Islet precursor cell (in vitro differentiated cells): ENCODE measurements at regions not wholly inside any gene's neighbourhood (a gene's known extent, or its start where the extent isn't known, plus 50 kb on each side); places are given as distances from the start of the nearest gene placed in this dataset.

Experiments used
- DNase-seq: peaks from one replicate; pipeline ENCODE4 v3.0.0-alpha.2; 2018

DNA sequence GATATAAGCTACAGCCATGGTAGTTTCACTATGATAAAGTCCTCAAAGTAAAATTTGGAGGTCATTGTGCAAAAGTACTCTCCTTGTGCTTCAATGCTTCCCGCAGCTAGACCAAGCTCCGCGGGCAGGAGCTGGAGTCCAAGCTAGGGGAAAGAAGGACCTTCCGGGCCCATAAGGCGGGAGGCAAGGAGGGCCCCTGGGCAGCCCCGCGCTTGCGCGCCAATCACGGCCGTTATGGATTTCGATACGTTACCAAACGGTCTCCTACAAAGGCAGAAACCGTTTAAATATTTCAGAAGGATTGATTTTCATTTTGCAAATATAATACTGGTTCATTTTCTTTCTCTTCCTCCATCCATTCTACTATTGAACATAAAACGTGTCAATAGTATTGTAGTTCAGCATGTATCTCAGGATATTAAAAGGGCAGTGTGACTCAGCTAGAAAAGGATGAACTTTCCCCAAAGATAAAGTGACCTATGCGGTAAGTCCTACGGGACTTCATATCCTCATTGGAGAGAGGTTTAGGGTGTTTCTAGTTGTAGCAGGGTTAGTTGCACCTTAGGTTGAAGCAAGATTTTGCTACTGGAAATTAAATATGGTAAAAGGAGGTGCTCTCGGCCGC is 128.0 kb downstream of the KIF20B start:
- no peak for DNase-seq

DNA sequence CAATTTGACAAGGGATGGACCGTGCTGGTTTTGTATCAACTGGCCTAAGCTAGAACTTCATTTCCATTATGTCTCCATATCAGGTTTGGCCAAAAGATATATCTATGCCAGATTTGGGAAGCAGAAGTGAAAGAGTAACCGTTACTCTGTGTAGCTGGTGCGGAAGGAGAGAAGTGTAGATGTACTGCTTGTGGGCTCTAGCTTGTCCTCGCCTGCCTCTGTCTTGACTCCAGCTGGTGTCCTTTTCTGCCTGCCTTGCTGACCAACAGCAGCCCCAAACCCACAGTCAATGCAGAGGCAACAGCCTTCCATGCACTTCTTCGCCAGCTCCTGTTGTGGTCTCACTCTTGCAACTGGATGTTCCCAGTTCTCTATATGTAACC is 128.5 kb downstream of the KIF20B start:
- no peak for DNase-seq

DNA sequence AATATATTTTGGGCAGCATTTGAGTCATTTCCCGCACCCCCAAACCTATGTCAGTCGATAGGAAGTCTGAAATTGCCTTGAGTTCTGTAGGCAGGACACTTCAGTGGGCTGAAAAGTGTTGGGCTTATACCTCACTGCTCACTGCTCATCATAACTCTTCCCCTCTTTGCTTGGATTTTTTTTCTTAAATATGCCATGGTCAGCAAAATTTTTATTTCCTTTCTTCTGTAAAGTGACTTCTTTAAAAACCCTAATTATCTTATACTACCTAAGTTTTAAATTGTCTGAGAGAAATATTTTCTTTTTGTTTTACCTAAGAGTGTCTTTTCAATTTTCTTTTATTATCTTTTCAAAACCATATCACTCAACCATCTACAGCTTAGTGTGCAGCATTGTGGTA is 129.2 kb downstream of the KIF20B start:
- no peak for DNase-seq

DNA sequence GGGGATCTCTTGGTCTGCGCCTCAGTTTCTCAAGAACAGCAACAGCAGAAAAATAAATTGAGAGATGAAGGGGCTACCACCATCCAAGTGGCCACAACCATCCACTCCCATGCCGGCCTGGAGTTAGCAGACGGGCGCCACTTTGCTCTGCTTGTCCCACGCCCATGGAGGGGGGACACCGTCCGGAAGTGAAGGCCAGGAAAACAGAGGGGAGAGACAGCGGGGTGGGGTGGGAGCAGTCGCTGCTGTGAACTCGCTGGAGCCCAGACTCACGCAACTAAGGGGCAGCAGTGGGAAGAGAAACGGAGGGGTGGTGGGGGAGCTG is 135.4 kb downstream of the KIF20B start:
- DNase-seq: no peak

DNA sequence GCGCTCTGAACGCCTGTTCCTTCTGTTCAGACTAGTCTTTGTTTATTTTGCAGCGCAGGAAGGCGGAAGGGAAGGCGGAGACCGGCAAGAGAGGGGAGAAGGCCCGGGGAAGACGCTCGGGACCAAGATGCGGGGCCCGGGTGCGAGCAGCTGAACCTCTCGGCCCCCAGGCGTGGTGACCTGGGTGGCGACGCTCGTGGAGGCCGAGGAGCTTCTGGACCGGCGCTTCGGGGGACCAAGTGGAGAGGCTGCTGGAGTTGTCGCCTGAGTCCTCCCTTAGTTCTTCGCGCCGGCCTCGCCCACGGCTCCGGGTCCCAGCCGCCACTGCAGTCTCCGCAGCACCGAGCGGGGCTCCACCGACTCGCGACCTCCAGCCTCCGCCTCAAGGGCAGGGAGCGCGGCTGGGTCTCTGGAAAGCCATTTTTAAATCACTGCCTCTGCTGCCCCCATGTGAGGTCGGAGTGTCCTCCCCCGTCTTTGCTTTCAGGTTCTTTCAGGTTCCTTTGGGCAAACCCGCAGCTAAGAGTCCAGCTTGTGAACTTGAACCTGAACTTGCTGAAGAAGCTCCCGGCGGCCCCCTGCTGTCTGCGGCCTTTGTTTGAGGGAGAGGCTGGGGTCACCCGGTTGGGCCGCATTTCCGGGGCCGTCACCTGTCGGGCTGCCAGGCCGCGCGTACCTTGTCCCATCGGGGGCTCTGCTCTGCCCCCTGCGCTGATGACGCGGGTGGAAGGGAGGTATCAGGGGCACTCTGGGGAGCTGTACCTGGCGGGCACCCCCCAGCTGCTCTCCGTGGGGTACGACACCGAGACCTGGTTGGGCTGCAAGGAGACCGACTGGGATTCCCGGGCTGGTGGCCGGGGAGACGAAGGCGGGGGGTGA is 136.0 kb downstream of the KIF20B start:
- no peak for DNase-seq

DNA sequence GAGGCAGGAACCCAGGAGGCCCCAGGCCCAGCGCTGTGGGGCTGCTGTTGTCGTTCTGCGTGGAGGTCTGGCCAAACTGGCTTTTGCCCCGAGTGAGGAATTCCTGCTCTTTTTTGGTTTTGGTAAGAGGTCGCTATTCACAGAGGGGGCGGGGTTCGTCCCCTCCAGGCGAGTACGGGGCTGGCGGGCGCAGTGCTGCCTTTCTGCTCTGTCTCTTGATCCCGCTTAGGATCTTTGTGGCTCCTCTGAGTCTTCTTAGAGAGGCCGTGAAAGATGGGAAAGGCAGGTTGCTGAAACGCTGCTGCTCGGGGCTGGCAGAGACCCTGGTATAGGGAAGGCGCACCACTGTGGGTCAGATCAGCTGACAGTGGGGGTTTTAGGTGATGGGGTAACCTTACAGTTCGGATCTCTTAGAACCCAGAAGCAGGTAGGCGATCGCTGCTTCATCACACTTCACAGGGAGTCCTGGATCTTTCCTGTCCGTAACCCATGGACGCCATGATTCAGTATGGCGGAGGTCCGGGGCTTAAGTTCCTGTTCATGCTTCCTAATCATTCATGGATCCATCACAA is 136.7 kb downstream of the KIF20B start:
- DNase-seq: no peak

DNA sequence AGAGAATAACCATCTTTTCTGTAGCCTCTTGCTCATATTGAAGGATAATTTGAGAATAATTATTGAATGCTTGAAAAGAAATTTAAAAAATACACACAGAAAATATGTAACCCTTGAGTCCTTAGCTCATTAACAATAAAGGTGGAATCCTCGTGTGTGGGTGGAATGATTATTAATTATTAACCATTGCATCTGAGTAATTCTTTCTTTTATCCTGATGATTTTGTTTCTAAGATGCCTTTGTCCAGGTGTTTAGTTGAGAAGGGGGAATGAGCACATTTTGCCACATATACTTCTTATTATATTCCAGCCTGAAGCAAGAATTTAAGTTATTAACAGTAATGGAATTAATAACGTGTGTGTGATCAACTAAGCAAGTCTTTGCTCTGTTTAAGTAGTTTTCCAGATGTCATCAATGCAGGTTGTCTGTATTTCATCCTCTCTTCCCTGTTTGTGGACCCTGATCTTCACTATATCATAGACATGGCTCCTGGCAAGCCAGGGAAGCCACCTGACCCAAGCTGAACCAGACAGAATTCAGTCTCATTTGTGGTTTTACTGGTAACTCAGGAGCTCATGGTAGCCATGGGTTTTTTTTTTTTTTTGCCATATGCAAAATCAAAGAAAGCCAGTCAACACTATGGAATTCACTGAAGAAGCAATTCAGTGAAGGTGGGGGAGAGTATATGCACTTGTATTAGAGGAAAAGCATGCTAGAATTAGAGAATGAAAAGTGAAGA is 144.3 kb downstream of the KIF20B start:
- DNase-seq: no peak

DNA sequence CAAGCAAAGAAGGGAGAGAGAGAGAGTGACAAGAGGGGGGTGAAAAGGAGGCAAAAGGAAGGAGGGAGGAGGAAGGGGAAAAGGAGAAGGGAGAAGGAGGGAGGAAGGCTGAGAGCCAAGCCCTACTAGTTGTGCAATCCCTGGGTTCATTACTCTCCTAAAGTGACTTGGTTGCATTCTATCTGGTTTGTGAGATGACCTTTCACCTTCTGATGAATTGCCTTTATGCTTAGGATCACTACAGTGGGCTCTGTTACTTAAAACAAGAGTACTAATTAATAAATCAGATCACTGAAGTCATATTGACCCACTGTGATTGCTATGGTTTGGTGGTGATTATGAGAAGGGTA is 144.9 kb downstream of the KIF20B start:
- DNase-seq: no peak

DNA sequence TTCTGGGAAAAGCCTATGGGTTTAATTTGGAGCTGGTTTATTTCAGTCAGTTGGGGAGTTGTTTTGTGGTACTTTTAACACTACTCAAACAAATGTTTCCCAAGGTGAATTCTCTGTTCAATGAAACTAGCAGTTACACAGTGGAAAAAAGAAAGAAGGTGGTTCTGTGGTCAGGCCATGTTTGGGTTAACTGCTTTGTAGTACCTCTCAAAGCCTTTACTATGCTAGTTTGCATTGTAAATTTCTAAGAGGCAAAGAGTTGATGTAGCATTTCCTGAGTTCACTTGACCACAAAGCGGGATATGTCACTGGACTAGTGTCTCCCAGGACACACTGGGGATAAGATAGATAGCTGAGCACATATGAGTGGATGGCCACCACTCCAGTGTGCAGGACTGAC is 145.4 kb downstream of the KIF20B start:
- DNase-seq: no peak

DNA sequence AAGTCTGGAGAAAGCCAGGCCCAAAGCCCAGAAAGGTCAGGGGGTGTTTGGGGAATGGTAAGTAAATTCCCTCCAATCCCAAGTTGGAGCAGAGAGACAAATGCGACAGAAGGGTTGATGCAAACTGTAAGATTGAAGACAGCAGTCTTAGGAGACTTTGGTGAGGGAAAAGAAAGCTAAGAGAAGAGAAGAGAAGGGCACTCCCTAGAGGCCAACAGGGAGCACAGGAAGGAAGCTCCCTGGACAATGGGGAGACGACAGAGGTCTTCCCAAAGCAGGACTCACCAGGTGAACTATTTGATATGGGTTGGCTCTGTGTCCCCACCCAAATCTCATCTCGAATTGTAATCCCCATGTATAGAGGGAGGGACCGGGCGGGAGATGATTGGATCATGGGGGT is 151.5 kb downstream of the KIF20B start:
- DNase-seq: no peak

DNA sequence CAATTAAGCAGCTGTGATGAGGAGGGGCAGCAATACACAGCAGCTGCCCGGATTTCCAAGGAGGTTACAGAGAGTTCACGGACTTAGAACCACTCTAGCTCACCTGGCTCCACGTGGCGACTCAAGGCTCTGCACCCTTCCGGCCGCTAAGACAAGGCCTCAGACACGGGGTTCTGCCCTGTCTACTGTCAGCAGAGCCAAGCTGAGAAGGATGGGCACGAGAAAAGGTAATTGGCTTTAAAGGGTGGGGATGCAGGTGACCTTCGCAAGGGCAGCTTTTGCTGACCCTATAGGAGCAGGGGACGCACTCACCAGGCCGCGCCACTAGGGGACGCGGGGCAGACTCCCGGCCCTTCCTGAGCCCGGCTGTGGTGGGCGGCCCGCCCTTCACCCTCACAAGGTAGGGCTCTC is 152.4 kb downstream of the KIF20B start:
- DNase-seq: peak; percentile 70

DNA sequence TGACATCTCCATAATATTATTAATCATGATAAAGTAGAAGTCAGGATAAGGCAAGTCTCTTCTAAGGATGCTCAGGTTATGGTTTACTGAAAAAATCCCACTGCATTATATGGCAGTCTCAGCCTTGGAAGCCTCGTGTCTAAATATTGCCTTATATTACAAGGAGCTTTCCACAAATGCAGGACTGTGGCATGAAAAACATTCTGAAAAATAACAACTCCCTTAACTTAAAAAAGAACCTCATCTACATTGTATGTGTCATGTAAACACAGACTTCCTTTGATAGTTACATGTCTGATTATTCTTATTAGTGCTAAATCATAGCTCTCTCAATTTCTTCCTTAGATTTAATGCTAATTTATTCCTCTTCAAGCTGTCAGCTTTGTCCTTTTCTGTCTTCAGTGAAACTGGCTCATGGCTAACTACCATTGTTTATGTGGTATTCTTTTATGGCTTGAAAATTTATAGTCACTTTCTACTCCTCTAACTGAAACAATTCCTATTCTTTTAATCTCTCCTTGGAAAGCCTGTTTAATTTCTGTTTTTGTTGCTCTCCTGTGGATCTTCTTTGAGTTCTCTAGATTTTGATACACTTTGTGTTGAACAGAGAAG is 156.1 kb downstream of the KIF20B start:
- no peak for DNase-seq

DNA sequence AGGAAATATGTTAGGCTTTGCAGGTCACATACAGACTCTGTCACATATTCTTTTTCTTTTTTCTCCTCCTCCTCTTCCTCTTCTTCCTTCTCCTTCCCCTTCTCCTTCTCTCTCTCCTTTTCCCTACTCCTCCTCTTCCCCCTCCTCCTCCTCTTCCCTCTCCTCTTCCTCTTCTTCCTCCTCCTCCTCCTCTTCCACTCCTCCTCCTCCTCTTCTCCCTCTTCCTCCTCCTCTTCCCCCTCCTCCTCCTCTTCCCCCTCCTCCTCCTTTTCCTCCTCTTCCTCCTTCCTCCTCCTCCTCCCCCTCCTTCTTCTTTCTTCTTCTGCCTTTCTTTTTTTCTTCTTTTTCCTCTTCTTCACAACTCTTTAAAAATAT is 159.8 kb downstream of the KIF20B start:
- DNase-seq: no peak

DNA sequence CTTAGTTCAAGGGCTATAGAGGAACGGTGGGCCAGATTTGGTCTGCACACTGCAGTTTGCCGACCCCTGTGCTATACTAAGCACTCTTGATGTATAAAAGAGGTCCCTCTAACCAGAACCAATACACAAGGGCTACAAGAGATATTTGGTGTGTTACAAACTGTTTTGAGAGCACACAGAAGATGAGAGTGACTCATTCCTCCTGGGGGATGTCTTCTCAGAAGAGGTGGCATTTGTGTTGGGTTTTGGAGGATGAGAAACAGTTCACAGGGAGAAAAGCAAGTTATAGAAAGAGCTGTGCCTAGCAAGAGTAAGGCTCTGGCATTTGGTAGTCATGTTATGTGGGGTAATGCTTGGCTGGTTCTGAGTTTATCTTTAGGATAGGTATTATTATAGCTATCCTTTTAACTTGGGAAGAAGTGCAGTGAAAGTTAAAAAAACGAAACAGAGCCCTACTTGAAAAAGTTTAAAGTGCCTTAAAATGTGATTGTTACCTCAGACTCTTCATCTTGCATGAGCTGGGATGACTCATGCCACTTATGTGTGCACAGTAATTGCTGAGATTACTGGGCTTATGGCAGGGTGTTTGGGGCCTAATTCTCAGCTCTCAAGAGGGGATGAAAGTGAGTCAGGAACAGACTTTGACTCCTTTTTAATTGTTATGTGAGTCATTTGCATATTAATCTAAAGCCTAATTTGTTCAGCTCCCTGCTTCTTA is 160.4 kb downstream of the KIF20B start:
- DNase-seq: peak; percentile 86

DNA sequence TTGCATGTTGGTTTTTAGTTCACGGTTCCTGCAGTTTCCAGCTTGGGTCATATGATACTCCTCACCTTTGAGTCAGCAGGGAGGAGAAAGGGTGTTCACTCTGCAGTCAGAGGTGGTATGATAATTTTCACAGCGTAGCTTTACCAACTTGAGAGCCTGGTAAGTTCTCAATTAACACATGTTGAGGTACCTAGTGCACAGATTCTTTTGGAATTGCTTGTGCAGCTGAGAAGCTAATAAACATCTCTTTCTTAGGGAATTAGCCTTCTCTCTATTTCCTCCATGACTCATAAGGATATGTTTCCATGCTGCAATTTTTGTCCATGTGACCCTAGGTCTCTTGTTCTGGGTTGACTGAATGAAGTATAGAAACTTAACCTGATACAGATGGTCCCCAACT is 166.6 kb downstream of the KIF20B start:
- DNase-seq: no peak

DNA sequence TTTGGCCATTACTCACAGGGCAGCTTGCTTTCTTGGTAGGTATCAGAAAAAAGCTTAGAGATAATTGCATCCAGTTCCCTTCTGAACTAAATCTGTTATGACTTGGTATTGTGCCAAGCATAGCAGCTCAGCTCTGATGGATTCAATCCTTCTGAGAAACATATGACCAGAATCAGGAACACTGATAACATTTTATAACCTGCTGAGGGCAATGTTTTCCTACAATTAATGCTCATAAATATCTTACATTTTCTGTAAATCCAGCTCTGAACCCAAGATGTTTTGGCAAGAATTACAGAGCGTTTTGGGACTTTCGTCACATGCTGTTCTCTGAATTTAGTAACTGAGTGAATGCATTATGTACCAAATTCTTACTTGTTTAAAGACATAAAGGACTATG is 167.8 kb downstream of the KIF20B start:
- no peak for DNase-seq

DNA sequence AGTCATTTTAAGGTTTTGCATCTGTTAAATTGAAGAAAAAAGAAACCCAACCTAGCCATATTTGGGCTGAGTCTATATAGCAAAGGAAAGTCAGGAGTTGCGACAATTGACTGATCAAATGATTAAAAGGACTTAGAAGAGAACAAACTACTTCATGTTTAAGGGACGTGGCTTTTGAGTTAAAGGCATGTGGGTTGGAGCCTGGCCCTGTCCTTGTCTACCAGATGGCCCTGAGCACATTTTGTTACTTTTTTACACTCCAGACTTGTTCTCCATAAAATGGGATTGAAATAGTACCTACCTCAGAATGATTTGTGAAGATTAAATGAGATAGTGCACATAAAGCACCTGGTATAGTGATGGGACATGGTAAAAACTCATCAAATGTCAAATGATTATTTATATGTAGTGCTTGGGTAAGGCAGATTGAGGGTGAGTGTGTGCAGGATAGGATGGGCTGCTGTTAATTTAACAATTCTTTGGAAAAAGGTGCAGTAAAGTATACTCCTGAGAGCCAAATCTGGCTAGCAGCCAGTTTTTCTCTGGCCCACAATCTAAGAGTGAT is 168.3 kb downstream of the KIF20B start:
- DNase-seq: no peak

DNA sequence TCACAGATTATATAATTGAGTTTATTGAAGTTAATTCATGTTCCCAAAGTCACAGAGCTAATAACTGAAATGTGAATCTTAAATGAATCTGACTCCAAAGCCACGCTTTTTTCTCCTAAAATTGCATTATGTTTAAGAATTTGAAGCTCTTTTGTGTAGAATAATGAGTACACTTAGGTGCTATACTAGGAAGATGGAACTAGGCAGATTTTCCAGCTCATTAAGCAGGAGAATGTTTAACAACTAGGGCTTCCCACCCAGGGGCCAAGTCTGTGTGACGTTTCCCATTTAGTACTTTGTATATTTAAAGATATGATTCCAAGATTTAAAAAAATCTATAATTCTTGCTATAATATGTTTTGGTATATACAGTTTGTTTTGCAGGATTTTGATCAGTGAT is 169.5 kb downstream of the KIF20B start:
- DNase-seq: no peak

DNA sequence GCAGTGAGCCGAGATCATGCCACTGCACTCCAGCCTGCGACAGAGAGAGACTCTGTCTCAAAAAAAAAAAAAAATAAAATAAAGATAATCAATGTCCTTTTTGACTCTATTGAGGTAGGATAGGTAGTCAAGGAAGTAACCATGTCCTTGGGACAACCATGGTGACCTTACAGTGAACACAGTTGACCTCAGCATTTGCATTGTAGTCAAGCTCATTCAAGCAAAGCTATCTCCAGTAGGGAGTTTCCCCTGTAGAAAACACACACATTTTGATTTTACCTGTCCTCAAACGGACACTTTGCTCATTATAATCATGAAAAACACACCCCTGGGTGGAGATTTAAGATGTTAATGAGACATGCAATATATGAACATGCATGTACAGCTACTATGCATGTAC is 171.7 kb downstream of the KIF20B start:
- DNase-seq: no peak

DNA sequence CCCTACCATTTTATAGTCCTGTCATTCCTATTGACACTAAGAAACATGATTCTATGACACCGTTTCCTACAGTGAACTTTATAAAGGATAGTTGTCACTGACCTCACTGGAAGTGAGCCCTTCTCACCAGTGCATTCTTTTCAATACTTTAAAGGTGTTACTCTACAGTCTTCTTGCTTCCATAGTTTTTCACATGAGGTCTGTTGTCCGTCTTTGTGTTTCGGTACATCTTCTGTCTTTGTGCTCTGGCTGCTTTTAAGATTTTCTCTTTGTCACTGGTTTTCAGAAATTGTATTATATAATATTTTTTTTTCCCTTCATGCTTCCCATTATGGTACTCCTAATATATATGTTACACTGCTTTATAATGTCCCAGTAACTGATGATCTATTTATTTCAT is 174.2 kb downstream of the KIF20B start:
- no peak for DNase-seq

DNA sequence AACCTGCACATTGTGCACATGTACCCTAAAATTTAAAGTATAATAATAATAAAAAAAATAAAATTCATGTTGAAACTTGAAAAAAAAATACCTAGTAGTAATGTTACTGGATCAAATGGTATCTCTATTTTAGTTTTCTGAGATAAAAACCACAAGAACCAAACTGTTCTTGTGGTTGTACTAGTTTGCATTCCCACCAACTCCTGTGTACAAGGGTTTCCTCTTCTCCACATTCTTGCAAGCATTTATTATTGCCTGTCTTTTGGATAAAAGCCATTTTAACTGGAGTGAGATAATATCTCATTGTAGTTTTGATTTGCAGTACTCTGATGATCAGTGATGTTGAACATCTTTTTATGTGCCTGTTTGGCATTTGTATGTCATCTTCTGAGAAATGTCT is 177.7 kb downstream of the KIF20B start:
- no peak for DNase-seq

DNA sequence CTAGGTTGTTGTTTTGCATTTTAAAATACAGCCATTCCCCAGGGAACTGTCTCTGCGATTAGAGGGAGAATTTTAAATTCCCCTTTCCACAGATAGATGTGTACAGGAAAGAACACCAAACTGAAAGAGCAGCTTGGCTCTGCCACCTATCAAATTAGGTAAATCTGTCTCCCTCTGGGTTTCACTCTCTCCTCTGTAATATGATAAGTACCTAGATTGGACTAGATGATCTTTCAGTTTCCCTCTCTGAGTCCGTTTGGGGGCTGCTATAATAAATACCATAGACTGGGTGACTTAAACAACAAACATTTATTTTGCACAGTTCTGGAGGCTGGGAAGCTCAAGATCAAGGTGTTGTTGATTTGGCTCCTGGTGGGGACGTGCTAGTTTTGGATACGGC is 186.0 kb downstream of the KIF20B start:
- no peak for DNase-seq

DNA sequence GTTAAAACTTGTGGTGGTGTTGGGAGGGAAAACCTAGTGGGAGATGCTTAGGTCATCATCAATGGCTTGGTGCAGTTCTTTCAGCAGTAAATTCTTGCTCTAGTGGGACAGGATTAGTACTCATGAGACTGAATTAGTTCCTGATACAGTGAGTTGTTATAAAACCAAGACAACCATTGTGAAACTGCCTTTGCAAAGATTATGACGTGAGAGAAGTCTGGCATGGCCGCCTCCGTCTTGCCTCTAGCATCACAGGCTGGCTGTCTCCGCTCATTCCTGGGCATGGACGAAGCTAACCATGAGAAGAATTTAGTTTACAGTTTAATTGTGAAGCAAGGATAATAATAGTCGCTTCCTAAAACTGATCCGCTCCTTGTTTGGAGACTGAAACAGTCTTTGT is 186.4 kb downstream of the KIF20B start:
- DNase-seq: no peak
